Gastroesophageal sphincter (tissue), 3 donors: ENCODE measurements at regions not wholly inside any gene's neighbourhood (a gene's known extent, or its start where the extent isn't known, plus 50 kb on each side); places are given as distances from the start of the nearest gene placed in this dataset.

Experiments
- CTCF ChIP-seq, 4 experiments: fragments of 200-600 bp in 2 of 4; fragments of 450-650 bp in 2 of 4; sonication (generic) in 1 of 4; IDR thresholded peaks; one replicate each; pipeline ENCODE4 v1.5.1; 2017 to 2019; ENCODE audit warnings: antibody characterized with exemption in 4 of 4, mild to moderate bottlenecking in 2 of 4, moderate library complexity in 2 of 4
- POLR2A ChIP-seq, 2 donors: fragments of 450-650 bp; IDR thresholded peaks; one replicate each; pipeline ENCODE4 v1.6.1; 2017; ENCODE audit warnings: antibody characterized with exemption in 2 of 2, mild to moderate bottlenecking in 2 of 2, moderate library complexity in 1 of 2

GRCh38 chr16:54616610-54617009, 314.1 kb upstream of the IRX5 start:
- TF ChIP-seq CTCF (IDR thresholded peaks at IDR 0.05) (no peak), POLR2A (IDR thresholded peaks at IDR 0.05) (no peak)
